ENCODE measurements at regions not wholly inside any gene's neighbourhood (a gene's known extent, or its start where the extent isn't known, plus 50 kb on each side); places are given as distances from the start of the nearest gene placed in this dataset.

DNA sequence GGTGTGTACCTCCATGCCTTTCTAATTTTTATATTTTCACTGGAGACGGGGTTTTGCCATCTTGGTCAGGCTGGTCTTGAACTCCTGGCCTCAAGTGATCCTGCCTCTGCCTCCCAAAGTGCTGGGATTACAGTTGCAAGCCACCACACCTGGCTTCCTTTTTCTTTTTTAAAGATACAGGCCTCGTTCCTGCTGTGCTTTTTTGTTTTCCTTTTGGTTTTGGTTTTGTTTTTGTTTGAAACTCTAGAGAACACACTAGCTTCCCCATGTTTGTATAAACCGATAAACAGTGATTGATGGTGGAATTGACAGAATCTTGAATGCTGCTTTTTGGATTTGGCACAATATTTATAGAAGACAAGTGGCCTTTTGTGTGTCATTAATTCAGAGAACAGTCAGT, 1603.4 kb downstream of the MAT2B start:
- TF ChIP-seq POLR2A (IDR thresholded peaks at IDR 0.05; ENCODE audit: low read length), result no peak
- no peak for TF ChIP-seq GATA1 (IDR thresholded peaks at IDR 0.05; ENCODE audit: low read depth, low read length)
